ENCODE measurements at regions not wholly inside any gene's neighbourhood (a gene's known extent, or its start where the extent isn't known, plus 50 kb on each side); places are given as distances from the start of the nearest gene placed in this dataset.

DNA sequence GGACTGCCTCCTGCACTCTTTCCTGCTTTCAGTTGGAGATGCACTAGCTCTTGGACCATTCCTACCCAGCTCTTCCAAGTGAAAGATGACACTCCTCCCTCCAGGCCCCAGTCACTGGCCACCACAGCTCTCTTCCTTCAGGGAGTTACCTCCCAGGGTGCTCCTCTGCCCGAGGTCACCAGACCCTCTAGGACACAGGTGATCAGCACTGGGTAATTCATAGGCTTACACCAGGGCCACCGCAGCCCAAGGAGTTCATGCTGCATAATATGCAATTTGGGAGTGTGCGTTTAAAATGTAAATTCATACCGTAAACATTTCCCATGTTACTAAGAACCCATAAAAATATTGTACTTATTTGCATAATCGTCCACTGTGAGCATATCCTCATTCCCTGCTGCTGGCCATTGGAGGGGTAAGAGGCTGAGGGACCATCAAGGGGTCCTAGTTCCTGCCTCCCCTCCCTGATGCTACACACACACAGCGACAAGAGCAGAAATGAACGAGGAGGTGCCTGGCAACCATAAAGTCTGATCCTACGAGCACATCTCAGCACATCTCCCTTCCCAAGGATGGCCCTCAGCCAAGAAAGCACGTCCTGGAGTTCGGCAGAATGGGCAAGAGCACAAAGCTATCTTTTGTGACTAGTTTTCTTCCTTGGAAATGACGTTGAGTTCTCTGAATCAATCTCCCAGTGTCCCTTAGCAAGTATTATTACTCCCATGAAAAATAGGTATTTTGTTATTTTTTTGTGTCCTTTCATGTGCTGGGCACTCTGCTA, 222.9 kb upstream of the RAB4A start:
- intact Hi-C loops (cut with DNase I): no loop called here
- H3K4me1 ChIP-seq: no peaks in the 10 kb centered on the region
- H3K27me3 ChIP-seq: no peaks in the 10 kb centered on the region
- H3K27ac ChIP-seq: no peak overlapping the region
- TF ChIP-seq, protein P1, sequence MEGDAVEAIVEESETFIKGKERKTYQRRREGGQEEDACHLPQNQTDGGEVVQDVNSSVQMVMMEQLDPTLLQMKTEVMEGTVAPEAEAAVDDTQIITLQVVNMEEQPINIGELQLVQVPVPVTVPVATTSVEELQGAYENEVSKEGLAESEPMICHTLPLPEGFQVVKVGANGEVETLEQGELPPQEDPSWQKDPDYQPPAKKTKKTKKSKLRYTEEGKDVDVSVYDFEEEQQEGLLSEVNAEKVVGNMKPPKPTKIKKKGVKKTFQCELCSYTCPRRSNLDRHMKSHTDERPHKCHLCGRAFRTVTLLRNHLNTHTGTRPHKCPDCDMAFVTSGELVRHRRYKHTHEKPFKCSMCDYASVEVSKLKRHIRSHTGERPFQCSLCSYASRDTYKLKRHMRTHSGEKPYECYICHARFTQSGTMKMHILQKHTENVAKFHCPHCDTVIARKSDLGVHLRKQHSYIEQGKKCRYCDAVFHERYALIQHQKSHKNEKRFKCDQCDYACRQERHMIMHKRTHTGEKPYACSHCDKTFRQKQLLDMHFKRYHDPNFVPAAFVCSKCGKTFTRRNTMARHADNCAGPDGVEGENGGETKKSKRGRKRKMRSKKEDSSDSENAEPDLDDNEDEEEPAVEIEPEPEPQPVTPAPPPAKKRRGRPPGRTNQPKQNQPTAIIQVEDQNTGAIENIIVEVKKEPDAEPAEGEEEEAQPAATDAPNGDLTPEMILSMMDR (IDR thresholded peaks at IDR 0.05): no peak
- no peaks in the 10 kb centered on the region for H3K9me3 ChIP-seq
- no peaks in the 10 kb centered on the region for H3K36me3 ChIP-seq
- DNase-seq: no peak
- no peak overlapping the region for H3K4me3 ChIP-seq
- ATAC-seq: no peak

DNA sequence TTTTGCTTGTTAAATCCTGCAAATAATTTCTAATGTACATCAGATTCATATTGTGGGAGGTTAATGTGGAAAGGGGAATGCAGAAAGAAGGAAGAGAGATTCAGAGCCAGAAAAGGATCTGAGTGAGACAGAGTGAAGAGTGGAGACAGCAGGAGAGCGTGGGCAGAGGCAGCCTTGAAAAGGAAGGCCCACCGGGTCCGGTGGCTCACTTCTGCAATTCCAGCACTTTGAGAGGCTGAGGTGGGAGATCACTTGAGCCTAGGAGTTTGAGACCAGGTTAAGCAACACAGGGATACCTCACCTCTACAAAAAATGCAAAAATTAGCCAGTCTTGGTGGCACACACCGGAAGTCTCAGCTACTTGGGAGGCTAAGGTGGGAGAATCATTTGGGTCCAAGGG, 222.0 kb upstream of the RAB4A start:
- Histone ChIP-seq H3K9me3 (no peaks in the 10 kb centered on the region), H3K4me3 (no peak overlapping the region), H3K27me3 (no peaks in the 10 kb centered on the region), H3K27ac (no peak overlapping the region), H3K4me1 (no peaks in the 10 kb centered on the region), H3K36me3 (no peaks in the 10 kb centered on the region)
- intact Hi-C loops (cut with DNase I): no loop called here
- ATAC-seq: no peak
- no peak for DNase-seq
- TF ChIP-seq, protein P1 (IDR thresholded peaks at IDR 0.05): no peak

DNA sequence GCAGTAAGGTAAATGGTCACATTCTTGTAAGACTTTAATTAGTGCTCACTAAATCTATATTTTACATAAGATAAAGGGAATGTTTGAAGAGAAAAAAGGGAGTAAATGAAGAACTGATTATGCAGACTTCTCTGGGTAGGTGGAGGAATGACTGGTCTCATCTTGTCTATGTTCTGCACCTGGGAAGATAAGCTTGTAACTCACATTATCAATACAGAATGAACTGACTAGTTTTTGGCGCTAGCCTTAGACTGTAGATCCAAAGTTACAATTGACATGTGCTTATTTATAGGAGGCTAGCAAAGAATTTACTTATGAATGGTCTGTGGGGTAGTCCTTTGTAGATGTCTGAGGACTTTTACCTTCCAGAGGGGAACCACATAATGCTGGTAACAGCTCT, 214.9 kb upstream of the RAB4A start:
- DNase-seq (no peak), ATAC-seq (no peak)
- Histone ChIP-seq H3K9me3 (no peaks in the 10 kb centered on the region), H3K27me3 (no peaks in the 10 kb centered on the region), H3K27ac (no peak overlapping the region), H3K36me3 (no peaks in the 10 kb centered on the region), H3K4me1 (peaks cover 20% of the 10 kb centered on the region), H3K4me3 (no peak overlapping the region)
- intact Hi-C loops (cut with DNase I): no loop called here
- TF ChIP-seq, protein P1 (IDR thresholded peaks at IDR 0.05): no peak

DNA sequence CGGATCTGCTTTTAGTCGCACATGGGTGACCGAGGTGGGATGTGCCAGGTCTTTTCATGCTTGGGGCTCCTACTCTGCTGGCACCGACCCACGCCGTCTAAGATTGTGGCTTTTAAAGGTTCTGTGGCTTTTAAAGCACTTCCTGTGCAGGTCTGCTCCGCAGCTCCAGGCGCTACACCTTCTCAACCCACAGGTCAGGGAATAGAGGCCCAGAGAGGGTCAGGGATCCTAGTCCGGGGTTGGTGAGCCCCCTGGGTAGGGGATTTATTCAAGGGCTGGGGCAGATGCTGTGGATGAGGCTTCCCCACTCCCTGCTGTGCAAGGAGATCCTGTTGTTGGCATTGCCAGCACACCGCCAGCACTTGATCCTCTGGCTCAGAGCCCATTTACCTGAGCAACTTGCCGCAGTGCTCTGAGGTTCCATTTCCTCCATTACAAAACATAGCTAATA, 212.8 kb upstream of the RAB4A start:
- no peak overlapping the region for H3K27ac ChIP-seq

DNA sequence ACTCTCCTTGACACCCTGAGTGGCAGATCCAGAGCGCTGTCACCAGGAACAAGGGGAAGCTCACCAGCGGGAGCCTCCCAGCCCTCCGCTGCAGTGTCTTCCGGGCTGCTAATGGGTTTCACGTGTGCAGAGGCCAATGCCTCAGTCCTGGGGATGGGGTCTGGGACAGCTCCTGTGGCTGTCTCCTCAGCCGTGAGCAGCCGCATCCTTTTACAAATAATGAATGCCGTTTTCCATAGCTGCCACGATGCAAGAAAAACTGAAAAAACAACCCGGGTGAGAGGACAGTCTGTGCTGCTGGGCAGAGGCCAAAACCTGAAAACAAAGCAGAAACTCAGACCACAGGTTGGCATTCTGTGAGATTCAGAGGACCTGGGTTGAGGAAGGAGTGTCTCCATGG, 212.2 kb upstream of the RAB4A start:
- Histone ChIP-seq H3K9me3 (no peaks in the 10 kb centered on the region), H3K27me3 (no peaks in the 10 kb centered on the region), H3K27ac (peak overlapping the region; percentile 5), H3K4me1 (peaks cover 20% of the 10 kb centered on the region), H3K36me3 (no peaks in the 10 kb centered on the region), H3K4me3 (no peak overlapping the region)
- ATAC-seq (peak; percentile 54), DNase-seq (no peak)
- TF ChIP-seq, protein P1 (IDR thresholded peaks at IDR 0.05): no peak
- intact Hi-C loops (cut with DNase I): no loop called here

More for the DNA sequence above, 212.8 kb upstream of the RAB4A start:
- Histone ChIP-seq H3K4me1 (peaks cover 20% of the 10 kb centered on the region), H3K36me3 (no peaks in the 10 kb centered on the region), H3K27me3 (no peaks in the 10 kb centered on the region), H3K4me3 (no peak overlapping the region), H3K9me3 (no peaks in the 10 kb centered on the region)
- intact Hi-C loops (cut with DNase I): no loop called here
- peak; percentile 53 for ATAC-seq
- TF ChIP-seq, protein P1 (IDR thresholded peaks at IDR 0.05): no peak
- no peak for DNase-seq

All from upper lobe of right lung (tissue), 1 donor.